ENCODE measurements at regions not wholly inside any gene's neighbourhood (a gene's known extent, or its start where the extent isn't known, plus 50 kb on each side); places are given as distances from the start of the nearest gene placed in this dataset.
"Not testable (repeated sequence)": the region's sequence is repeated elsewhere in the genome, so short reads cannot be mapped to it uniquely, and the experiment has no call there.

- H3K4me1 Mint-ChIP-seq: no peaks in the 10 kb centered on the region
- ChIA-PET CTCF (no interaction called here), POLR2A (no interaction called here)
- H3K27ac Mint-ChIP-seq: no peak overlapping the region
- no peak for TF ChIP-seq CTCF (IDR thresholded peaks at IDR 0.05)
- no peaks in the 10 kb centered on the region for H3K36me3 Mint-ChIP-seq (ENCODE audit: low read depth)
- H3K9me3 Mint-ChIP-seq: peaks cover 6% of the 10 kb centered on the region
- no peak overlapping the region for H3K4me3 Mint-ChIP-seq
- ATAC-seq (ENCODE audit: low read depth): no peak
- intact Hi-C loops (cut with micrococcal nuclease): no loop called here
- no peak for DNase-seq
- H3K27me3 Mint-ChIP-seq: peaks cover 8% of the 10 kb centered on the region
Measured at GRCh38 chr5:127216143-127216542, 74.5 kb upstream of the MEGF10 start.

GRCh38 chr5:127216898-127217675, 73.5 kb upstream of the MEGF10 start:
- no peak for DNase-seq
- H3K4me1 Mint-ChIP-seq: no peaks in the 10 kb centered on the region
- peaks cover 7% of the 10 kb centered on the region for H3K9me3 Mint-ChIP-seq
- intact Hi-C loops (cut with micrococcal nuclease): no loop called here
- peaks cover 8% of the 10 kb centered on the region for H3K27me3 Mint-ChIP-seq
- H3K4me3 Mint-ChIP-seq: no peak overlapping the region
- H3K36me3 Mint-ChIP-seq (ENCODE audit: low read depth): no peaks in the 10 kb centered on the region
- ChIA-PET POLR2A (no interaction called here), CTCF (no interaction called here)
- H3K27ac Mint-ChIP-seq: no peak overlapping the region
- TF ChIP-seq CTCF (IDR thresholded peaks at IDR 0.05): no peak
- ATAC-seq (ENCODE audit: low read depth): no peak

- CTCF ChIA-PET; H3K36me3 Mint-ChIP-seq (ENCODE audit: low read depth); H3K27ac Mint-ChIP-seq; ATAC-seq (ENCODE audit: low read depth); DNase-seq; H3K27me3 Mint-ChIP-seq; H3K9me3 Mint-ChIP-seq; H3K4me3 Mint-ChIP-seq; POLR2A ChIA-PET: not testable (repeated sequence)
- intact Hi-C loops (cut with micrococcal nuclease): loop anchor here (10.0 kb wide), 1 partner anchor 247 kb away; no protein-coding TSS in a partner anchor
- H3K4me1 Mint-ChIP-seq: peaks cover 17% of the 10 kb centered on the region
Measured at GRCh38 chr5:127221936-127222335, 68.7 kb upstream of the MEGF10 start.

- CTCF ChIA-PET; DNase-seq; POLR2A ChIA-PET; H3K36me3 Mint-ChIP-seq (ENCODE audit: low read depth); H3K9me3 Mint-ChIP-seq; H3K27ac Mint-ChIP-seq; H3K4me3 Mint-ChIP-seq; ATAC-seq (ENCODE audit: low read depth); H3K27me3 Mint-ChIP-seq: not testable (repeated sequence)
- peaks cover 17% of the 10 kb centered on the region for H3K4me1 Mint-ChIP-seq
- intact Hi-C loops (cut with micrococcal nuclease): loop anchor here (10.0 kb wide), 1 partner anchor 248 kb away; no protein-coding TSS in a partner anchor
Measured at GRCh38 chr5:127222571-127223156, 67.9 kb upstream of the MEGF10 start.

- H3K4me1 Mint-ChIP-seq: peaks cover 17% of the 10 kb centered on the region
- intact Hi-C loops (cut with micrococcal nuclease): loop anchor here (10.0 kb wide), 1 partner anchor 249 kb away; no protein-coding TSS in a partner anchor
- no peaks in the 10 kb centered on the region for H3K27me3 Mint-ChIP-seq
- no peak overlapping the region for H3K4me3 Mint-ChIP-seq
- no peak for TF ChIP-seq CTCF (IDR thresholded peaks at IDR 0.05)
- ATAC-seq (ENCODE audit: low read depth) (no peak), DNase-seq (no peak)
- H3K9me3 Mint-ChIP-seq: peaks cover 4% of the 10 kb centered on the region
- ChIA-PET CTCF (no interaction called here), POLR2A (no interaction called here)
- H3K27ac Mint-ChIP-seq: no peak overlapping the region
- H3K36me3 Mint-ChIP-seq (ENCODE audit: low read depth): no peaks in the 10 kb centered on the region
Measured at GRCh38 chr5:127223256-127223974, 67.2 kb upstream of the MEGF10 start.

GRCh38 chr5:127227881-127228280, 62.7 kb upstream of the MEGF10 start:
- Mint-ChIP-seq H3K4me1 (peaks cover 24% of the 10 kb centered on the region), H3K36me3 (ENCODE audit: low read depth) (peaks cover 5% of the 10 kb centered on the region), H3K27ac (no peak overlapping the region), H3K4me3 (no peak overlapping the region), H3K9me3 (no peaks in the 10 kb centered on the region), H3K27me3 (no peaks in the 10 kb centered on the region)
- TF ChIP-seq CTCF (IDR thresholded peaks at IDR 0.05): no peak
- POLR2A ChIA-PET: interaction anchor here (0.7 to 2.2 kb wide), 2 partner anchors 197 to 450 kb away, joined by 3 to 16 read pairs; partner anchors contain the start of gene LMNB1
- CTCF ChIA-PET: no interaction called here
- ATAC-seq (ENCODE audit: low read depth): no peak
- intact Hi-C loops (cut with micrococcal nuclease): loop anchor here (2.0 to 10.0 kb wide), 3 partner anchors 253 to 627 kb away; partner anchors contain the start of gene PHAX
- no peak for DNase-seq
